Fibroblast of lung (primary cell): ENCODE measurements at regions not wholly inside any gene's neighbourhood (a gene's known extent, or its start where the extent isn't known, plus 50 kb on each side); places are given as distances from the start of the nearest gene placed in this dataset.

Experiments
- DNase-seq, 2 donors: peaks; one replicate each; pipeline versions ENCODE4 v3.0.0 to v3.0.0-alpha.2; 2010; ENCODE audit warnings: low read depth in 2 of 2
- H2AFZ ChIP-seq: 2 replicates; pipeline ENCODE4 v1.5.1; 2012; ENCODE audit warnings: low read length, control low read depth, inconsistent platforms
- H3K27ac ChIP-seq: 2 replicates; pipeline ENCODE4 v1.5.1; 2011; ENCODE audit warnings: low read length, control low read depth; ENCODE audit not compliant: insufficient read depth
- H3K27me3 ChIP-seq: 2 replicates; pipeline ENCODE4 v1.5.1; 2011; ENCODE audit warnings: mild to moderate bottlenecking, low read length; ENCODE audit not compliant: control insufficient read depth, insufficient read depth
- H3K36me3 ChIP-seq: 2 replicates; pipeline ENCODE4 v1.5.1; 2011; ENCODE audit warnings: low read length; ENCODE audit not compliant: control insufficient read depth, insufficient read depth
- H3K4me1 ChIP-seq: 2 replicates; pipeline ENCODE4 v1.5.1; 2011; ENCODE audit warnings: low read length; ENCODE audit not compliant: control insufficient read depth, insufficient read depth; ENCODE audit errors: extremely low read depth
- H3K4me2 ChIP-seq: 2 replicates; pipeline ENCODE4 v1.5.1; 2011; ENCODE audit warnings: low read length, control low read depth; ENCODE audit not compliant: insufficient read depth; ENCODE audit errors: extremely low read depth
- H3K4me3 ChIP-seq, 4 experiments: fragments of 200-600 bp in 1 of 4; sonication (generic) in 1 of 4; replicated peaks in 1 of 4; 2 replicates each; pipeline ENCODE4 v1.5.1; 2011 to 2016; ENCODE audit warnings: low read length in 4 of 4, low read depth in 3 of 4, mild to moderate bottlenecking in 3 of 4, control low read depth in 2 of 4, inconsistent platforms in 1 of 4, mixed read lengths in 1 of 4; ENCODE audit not compliant: insufficient read depth in 1 of 4; ENCODE audit errors: control extremely low read depth in 1 of 4
- H3K79me2 ChIP-seq: 2 replicates; pipeline ENCODE4 v1.5.1; 2012; ENCODE audit warnings: mild to moderate bottlenecking, low read length, inconsistent platforms; ENCODE audit not compliant: control insufficient read depth, insufficient read depth
- H3K9ac ChIP-seq: 2 replicates; pipeline ENCODE4 v1.5.1; 2011; ENCODE audit warnings: mild to moderate bottlenecking, low read length, control low read depth; ENCODE audit not compliant: insufficient read depth
- H3K9me3 ChIP-seq: 2 replicates; pipeline ENCODE4 v1.5.1; 2012; ENCODE audit warnings: low read depth, low read length; ENCODE audit not compliant: control insufficient read depth, insufficient read depth
- H4K20me1 ChIP-seq: 2 replicates; pipeline ENCODE4 v1.5.1; 2011; ENCODE audit warnings: low read length; ENCODE audit not compliant: control insufficient read depth, insufficient read depth; ENCODE audit errors: extremely low read depth
- CTCF ChIP-seq, 2 donors: IDR thresholded peaks in 1 of 2; conservative IDR thresholded peaks in 1 of 2; 1 replicate in 1 of 2; 2 replicates in 1 of 2; pipeline ENCODE4 v1.5.1; 2011 to 2012; ENCODE audit warnings: low read length in 2 of 2, control low read depth in 1 of 2, inconsistent platforms in 1 of 2, low read depth in 1 of 2, mild to moderate bottlenecking in 1 of 2
- EZH2 ChIP-seq: IDR thresholded peaks from 2 replicates; pipeline ENCODE4 v1.5.1; 2012; ENCODE audit warnings: low read length, control low read depth, mild to moderate bottlenecking; ENCODE audit errors: missing control alignments

- no peaks in the 10 kb centered on the region for H3K9me3 ChIP-seq
- H3K4me3 ChIP-seq: no peak overlapping the region
- no peaks in the 10 kb centered on the region for H3K27me3 ChIP-seq
- no peaks in the 10 kb centered on the region for H3K36me3 ChIP-seq
- DNase-seq: no peak
- no peaks in the 10 kb centered on the region for H3K4me1 ChIP-seq
- H3K27ac ChIP-seq: no peak overlapping the region
- no peak overlapping the region for H3K9ac ChIP-seq
- no peaks in the 10 kb centered on the region for H3K79me2 ChIP-seq
- H3K4me2 ChIP-seq: no peak overlapping the region
- no peak for TF ChIP-seq EZH2
- TF ChIP-seq CTCF (conservative IDR thresholded peaks at IDR 0.05 in 1 of 2, IDR thresholded peaks at IDR 0.05 in 1 of 2; ENCODE audit: low read depth in 1 of 2, low read length in 2 of 2): no peak
- no peak overlapping the region for H2AFZ ChIP-seq
- no peaks in the 10 kb centered on the region for H4K20me1 ChIP-seq
Observed at GRCh38 chr9:23162789-23163188, 663.3 kb downstream of the ELAVL2 start.

- Histone ChIP-seq H3K36me3 (no peaks in the 10 kb centered on the region), H3K4me3 (no peak overlapping the region), H3K27ac (no peak overlapping the region), H3K4me1 (no peaks in the 10 kb centered on the region), H2AFZ (no peak overlapping the region), H3K9me3 (no peaks in the 10 kb centered on the region), H4K20me1 (no peaks in the 10 kb centered on the region), H3K9ac (no peak overlapping the region), H3K79me2 (no peaks in the 10 kb centered on the region), H3K4me2 (no peak overlapping the region), H3K27me3 (no peaks in the 10 kb centered on the region)
- TF ChIP-seq CTCF (conservative IDR thresholded peaks at IDR 0.05 in 1 of 2, IDR thresholded peaks at IDR 0.05 in 1 of 2; ENCODE audit: low read depth in 1 of 2, low read length in 2 of 2) (no peak), EZH2 (no peak)
- DNase-seq: no peak
Observed at GRCh38 chr9:23171479-23171878, 654.6 kb downstream of the ELAVL2 start.

- Histone ChIP-seq H3K4me2 (no peak overlapping the region), H3K9ac (no peak overlapping the region), H4K20me1 (no peaks in the 10 kb centered on the region), H3K27ac (no peak overlapping the region), H2AFZ (no peak overlapping the region), H3K4me3 (no peak overlapping the region), H3K9me3 (no peaks in the 10 kb centered on the region), H3K36me3 (no peaks in the 10 kb centered on the region), H3K4me1 (no peaks in the 10 kb centered on the region), H3K27me3 (no peaks in the 10 kb centered on the region), H3K79me2 (no peaks in the 10 kb centered on the region)
- no peak for DNase-seq
- TF ChIP-seq EZH2 (no peak), CTCF (conservative IDR thresholded peaks at IDR 0.05 in 1 of 2, IDR thresholded peaks at IDR 0.05 in 1 of 2; ENCODE audit: low read depth in 1 of 2, low read length in 2 of 2) (no peak)
Observed at GRCh38 chr9:23172206-23172605, 653.8 kb downstream of the ELAVL2 start.
